HG02610 (cell line): ENCODE measurements at regions not wholly inside any gene's neighbourhood (a gene's known extent, or its start where the extent isn't known, plus 50 kb on each side); places are given as distances from the start of the nearest gene placed in this dataset.
"Not testable (repeated sequence)": the region's sequence is repeated elsewhere in the genome, so short reads cannot be mapped to it uniquely, and the experiment has no call there.

Source experiments
- ATAC-seq: cut with Tn5 transposase; IDR thresholded peaks from one replicate; pipeline ENCODE4 v1.9.1; 2021; ENCODE audit warnings: mild to moderate bottlenecking, moderate library complexity; ENCODE audit not compliant: unreplicated experiment

DNA sequence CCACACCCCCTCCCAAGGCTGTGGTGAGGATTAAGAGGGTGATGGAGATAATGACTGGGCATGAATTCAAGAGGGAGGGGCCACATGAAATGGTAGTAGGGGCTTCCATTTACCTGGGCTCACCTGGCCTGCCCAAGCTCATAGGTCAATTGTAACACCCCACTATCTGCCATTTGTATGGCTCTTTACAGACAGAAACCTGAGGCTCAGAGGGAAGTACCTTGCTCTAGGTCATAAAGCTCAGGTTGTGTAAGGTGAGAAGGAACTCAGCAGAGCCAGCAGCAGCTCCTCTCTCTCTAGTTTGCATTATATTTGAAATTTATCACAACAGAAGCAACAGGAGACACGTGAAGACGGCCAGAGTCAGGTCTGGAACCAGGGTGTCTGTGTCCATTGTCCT lies 133.4 kb upstream of the ALDH1B1 start:
- ATAC-seq: no peak

DNA sequence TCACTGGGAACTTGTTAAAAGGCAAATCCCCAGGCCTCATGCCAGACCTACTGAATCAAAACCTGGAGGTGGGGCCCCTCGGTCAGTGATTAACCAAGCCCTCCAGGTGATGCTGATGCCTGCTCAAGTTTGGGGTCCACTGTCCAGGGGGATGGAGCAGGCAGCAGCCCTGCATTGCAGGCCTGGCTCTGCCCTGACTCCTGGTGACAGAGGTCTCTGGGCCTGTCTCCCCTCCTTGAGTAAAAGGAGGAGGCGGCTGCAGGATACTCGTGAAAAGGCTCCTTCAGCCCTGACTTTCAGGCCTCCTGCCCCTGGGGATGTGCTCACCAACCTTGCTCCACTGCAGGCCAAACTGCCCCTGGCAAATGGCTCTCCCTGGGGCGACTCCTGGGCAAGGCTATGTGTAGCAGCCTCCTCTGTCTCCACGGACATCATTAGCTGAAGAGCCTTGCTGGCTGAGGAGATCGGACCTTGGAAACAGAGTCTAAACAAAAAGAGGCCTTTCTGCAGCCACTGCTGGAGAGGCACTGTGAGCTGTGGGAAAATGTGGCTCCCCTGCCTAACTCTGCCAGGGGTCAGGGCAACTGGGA lies 134.8 kb upstream of the ALDH1B1 start:
- ATAC-seq: no peak

GRCh38 chr9:38256461-38256860 lies 136.0 kb upstream of the ALDH1B1 start:
- ATAC-seq: no peak

- no peak for ATAC-seq
These were observed 136.9 kb upstream of the ALDH1B1 start for GRCh38 chr9:38255599-38255998.

DNA sequence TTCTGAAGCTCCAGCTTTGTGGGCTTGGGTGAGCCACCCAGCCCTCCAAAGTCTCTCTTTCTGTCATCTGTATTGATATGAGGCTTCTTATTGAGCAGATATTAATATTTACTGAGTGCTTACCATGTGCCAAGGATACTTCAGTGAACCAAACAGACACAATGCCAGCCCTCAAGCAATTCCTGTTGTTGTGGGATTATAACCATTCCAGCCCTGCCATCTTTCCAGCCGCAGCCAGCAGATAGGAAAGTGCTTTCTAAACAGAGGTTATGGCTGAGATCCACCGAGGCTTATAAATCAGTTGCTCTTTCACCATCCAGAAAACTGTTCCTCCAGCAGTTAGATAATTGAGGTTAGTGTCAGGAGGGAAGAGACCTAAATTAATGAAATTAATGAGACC lies 137.7 kb upstream of the ALDH1B1 start:
- ATAC-seq: no peak

DNA sequence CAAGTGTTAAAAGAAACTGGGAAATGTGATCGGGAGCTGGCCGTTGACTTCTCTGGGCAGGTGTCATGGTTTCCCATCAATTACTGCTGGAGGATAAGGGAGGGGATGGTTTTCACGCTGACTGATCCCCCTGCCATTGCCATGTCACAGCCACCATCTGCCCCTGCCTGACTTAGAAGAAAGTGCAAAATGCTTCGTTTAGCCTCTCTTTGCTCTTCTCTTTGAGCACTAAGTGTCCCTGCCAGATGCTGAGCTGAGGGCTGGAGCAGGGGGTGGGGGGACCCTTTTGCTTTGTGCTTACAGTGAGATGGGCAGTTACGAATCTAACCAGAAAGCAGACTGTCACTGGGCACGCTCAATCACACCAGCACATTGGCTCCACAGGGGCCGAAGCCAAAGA lies 138.4 kb upstream of the ALDH1B1 start:
- no peak for ATAC-seq

- no peak for ATAC-seq
These were observed 139.3 kb upstream of the ALDH1B1 start for GRCh38 chr9:38253200-38253599.

GRCh38 chr9:38251036-38251860 lies 141.3 kb upstream of the ALDH1B1 start:
- ATAC-seq: no peak

- no peak for ATAC-seq
These were observed 142.0 kb upstream of the ALDH1B1 start for GRCh38 chr9:38250279-38251035.

DNA sequence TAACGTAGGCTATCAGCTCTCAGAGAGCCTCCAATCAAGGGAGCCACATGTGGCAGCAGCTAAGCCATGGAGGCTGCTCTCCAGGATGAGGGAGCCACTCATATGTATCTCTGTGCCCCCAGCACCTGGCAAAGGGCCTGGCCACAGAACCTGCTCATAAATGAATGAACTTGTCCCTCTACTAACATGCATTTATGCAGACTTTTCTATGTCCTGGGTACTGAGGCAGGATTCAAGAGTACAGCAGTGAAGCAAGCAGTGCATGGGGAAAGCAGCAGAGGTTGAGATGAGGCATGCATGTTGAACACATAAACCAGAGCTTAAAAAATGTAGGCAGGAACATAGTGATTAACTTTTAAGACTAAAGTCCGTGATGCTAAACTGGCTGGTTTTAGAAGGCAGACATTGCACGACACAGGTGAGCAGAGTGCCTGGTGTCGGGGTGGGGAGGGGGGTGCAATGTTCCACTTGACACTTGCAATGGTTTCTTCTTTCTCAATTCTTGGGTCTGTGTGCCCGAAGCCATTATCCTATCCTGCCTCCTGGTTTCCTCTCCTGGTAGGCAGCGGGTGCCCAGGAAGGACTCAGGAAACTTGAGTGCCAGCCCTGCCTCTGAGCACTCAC lies 142.8 kb upstream of the ALDH1B1 start:
- no peak for ATAC-seq

DNA sequence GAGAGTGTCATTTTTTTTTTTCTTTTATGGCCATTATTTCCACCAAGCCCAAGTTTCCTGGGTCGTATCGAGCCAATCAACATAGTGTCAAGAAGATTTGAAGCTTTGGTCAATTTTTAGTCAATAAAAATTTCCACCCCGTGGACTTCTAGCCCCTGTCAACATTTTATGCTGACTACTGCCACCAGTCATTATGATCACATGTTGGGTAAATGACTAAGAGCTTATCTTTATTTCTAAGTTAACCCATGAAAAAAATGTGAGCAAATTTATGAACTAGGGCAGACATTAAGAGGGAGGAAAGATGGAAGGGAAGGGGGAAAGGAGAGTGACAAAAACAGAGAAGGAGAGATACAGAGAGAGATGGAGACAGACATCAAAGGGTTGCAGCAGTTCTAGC lies 143.5 kb upstream of the ALDH1B1 start:
- no peak for ATAC-seq

DNA sequence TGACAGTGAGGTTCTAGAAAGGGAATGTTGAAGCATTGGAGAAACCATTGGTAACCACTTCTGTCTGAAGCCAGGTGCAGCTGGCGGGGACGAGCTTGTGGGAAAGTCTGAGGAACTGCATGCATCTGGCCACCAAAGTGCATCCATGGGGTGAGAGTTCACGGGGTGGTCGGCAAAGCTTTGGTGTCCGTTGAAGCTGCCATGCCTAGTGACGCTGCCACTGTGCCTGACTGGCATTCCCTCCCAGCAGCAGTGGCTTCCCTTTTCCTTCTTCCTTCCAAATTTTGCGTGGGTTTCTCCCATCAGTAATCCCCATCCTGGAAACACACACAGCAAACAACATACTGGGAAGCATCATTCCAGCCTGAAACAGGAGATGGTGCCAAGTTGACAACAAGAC lies 145.7 kb upstream of the ALDH1B1 start:
- ATAC-seq: no peak

DNA sequence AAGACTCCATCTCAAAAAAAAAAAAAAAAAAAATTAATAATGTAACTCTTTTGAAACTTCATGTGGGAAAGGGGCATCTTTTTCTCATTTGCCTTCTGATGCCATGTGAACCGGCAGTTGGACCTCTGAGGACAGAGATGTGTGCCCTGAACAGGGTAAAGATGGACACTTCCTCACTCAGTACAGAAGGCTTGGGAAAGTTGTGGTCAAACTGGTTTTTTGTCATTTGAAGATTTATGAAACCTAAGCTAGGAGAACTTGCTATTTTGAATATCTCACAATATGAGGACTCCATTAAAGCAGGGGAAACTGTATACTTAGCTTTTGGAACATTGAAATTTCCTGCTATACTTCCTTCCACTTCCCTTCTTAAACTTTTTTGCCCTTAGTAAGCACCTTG lies 147.5 kb upstream of the ALDH1B1 start:
- no peak for ATAC-seq

DNA sequence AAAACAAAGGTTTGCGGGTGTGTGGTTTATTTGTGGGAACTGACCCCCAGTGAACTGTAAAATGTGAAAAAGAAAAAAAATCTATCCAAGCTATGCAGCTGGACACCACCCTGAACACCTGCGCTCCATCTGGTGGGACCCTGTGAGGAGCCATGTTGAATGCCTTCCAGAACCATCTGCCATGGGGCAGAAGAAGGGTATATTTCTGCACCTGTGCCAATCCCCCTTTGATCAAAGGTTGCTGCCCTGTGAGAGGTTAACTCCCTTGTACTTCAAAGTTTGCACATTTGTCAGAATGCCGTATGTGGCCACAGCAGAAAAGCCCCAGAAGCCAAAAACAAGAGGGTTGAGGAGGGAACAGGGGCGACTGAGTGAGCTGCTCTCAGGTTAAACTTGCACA lies 148.5 kb upstream of the ALDH1B1 start:
- no peak for ATAC-seq

DNA sequence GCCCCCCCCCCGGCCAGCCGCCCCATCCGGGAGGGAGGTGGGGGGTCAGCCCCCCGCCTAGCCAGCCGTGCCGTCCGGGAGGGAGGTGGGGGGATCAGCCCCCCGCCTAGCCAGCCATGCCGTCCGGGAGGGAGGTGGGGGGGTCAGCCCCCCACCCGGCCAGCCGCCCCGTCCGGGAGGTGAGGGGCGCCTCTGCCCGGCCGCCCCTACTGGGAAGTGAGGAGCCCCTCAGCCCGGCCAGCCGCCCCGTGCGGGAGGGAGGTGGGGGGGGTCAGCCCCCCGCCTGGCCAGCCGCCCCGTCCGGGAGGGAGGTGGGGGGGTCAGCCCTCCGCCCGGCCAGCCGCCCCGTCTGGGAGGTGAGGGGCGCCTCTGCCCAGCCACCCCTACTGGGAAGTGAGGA lies 150.4 kb upstream of the ALDH1B1 start:
- ATAC-seq: not testable (repeated sequence)

- no peak for ATAC-seq
These were observed 152.5 kb upstream of the ALDH1B1 start for GRCh38 chr9:38240051-38240450.

- ATAC-seq: no peak
These were observed 157.3 kb upstream of the ALDH1B1 start for GRCh38 chr9:38235244-38235643.

- ATAC-seq: no peak
These were observed 157.9 kb upstream of the ALDH1B1 start for GRCh38 chr9:38234479-38235170.

DNA sequence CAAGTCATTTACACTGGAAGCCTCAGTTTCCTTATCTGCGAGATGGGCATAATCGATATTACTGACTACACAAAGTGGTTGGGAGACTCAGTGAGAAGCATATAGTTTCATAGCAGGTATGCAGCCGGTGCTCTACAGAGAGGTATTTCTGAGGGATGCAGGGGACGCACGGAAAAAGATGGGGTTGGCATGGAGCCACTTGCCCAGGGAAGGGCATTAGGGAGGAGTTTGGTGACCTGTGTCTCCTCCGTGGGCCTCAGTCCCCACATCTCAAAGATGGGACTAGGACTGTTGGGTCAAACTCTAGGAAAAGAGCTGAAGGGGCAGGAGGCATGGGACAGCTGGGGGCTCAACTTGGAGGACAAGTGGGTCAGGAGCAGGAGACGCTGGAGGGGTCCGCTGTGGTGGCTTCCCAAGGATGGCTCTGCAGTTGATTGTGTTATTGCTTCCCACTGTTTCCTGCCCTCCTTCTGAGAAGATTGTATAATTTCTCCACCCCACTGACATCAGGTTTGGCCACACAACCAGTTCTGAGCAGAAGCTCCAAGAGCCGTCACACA lies 158.6 kb upstream of the ALDH1B1 start:
- no peak for ATAC-seq

- no peak for ATAC-seq
These were observed 159.2 kb upstream of the ALDH1B1 start for GRCh38 chr9:38233343-38233742.

DNA sequence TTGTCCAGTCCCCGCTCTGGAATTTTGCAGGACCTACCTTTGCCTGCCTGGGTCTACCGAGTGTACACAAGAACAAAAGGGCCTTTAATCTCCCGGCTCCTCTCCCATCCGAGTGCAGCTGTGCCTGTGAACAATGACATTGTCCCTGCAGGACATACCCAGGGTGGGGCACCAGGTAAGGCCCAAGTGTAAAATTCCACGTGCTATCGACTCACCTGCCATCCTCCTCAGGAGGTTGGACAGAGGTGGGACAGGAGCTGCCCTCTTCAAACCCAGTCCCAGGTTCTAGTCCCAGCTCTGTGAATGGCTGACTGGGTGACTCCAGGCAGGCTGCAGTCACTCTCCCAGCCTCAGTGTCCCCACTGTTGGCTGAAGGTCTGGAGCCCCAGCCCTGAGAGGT lies 159.6 kb upstream of the ALDH1B1 start:
- no peak for ATAC-seq
